ENCODE measurements at regions not wholly inside any gene's neighbourhood (a gene's known extent, or its start where the extent isn't known, plus 50 kb on each side); places are given as distances from the start of the nearest gene placed in this dataset.

DNA sequence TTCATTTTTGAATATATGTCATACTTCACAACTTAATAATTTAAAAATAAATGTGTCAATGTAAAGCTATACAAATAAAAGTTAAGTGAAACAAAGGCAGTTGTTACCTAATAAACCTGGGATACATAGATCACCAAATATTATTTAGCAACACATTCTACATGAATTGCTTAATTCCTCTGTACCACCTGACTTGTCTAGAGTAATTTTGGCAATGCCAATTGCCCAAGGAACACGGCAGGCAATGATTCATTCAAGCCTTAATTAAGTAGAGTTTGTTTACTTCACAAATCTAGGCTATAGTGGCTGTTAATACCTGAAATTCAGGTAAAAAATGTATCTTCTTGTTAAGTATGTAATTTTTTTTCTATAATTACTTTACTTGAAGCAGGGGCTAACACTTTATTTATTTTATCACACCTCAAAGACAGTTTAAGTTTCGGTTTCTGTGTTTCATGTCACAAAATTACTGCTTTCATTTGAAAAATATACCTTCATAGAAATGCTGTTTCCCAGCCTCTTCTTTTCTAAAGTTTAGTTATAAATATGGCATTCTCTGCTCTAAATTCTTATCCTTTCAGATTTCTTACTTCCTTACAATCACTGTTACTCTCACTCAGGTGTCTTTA, 705.7 kb downstream of the SLITRK5 start:
- TF ChIP-seq POLR2AphosphoS5 (IDR thresholded peaks at IDR 0.05; ENCODE audit: borderline replicate concordance, low read depth, low read length) (no peak), EZH2 (IDR thresholded peaks at IDR 0.05) (no peak)
